Caco-2 (cell line): ENCODE measurements at regions not wholly inside any gene's neighbourhood (a gene's known extent, or its start where the extent isn't known, plus 50 kb on each side); places are given as distances from the start of the nearest gene placed in this dataset.

ENCODE experiments used
- BruUV-seq: library from RNA; stranded (reverse); fragments of 400-500 nt; replicated peaks from 2 replicates; lab custom pipeline; 2021; lab: Mats Ljungman, UMichigan
- CTCF ChIA-PET: fragments of 300-600 bp; sonication (Branson Sonifier 250); formaldehyde crosslinking; loops from one replicate; lab custom pipeline; 2022; ENCODE audit warnings: antibody characterized with exemption; lab: Charles Lee
- POLR2A ChIA-PET: fragments of 300-600 bp; sonication (Branson Sonifier 250); formaldehyde crosslinking; loops from one replicate; lab custom pipeline; 2022; ENCODE audit warnings: antibody characterized with exemption; lab: Charles Lee
- DNase-seq, 2 experiments: peaks; one replicate each; pipeline versions ENCODE4 v3.0.0 to v3.0.0-alpha.2; 2020 to 2022
- H3K27me3 ChIP-seq: replicated peaks from 2 replicates; pipeline ENCODE4 v1.6.0; 2011; ENCODE audit warnings: low read length; ENCODE audit not compliant: control insufficient read depth, insufficient read depth
- H3K36me3 ChIP-seq: 2 replicates; pipeline ENCODE4 v1.5.1; 2011; ENCODE audit warnings: low read length; ENCODE audit not compliant: control insufficient read depth, insufficient read depth
- H3K4me1 ChIP-seq: fragments of 250-450 bp; sonication (Bioruptor Pico); 2 replicates; pipeline ENCODE4 v1.5.1; 2020; ENCODE audit warnings: mild to moderate bottlenecking
- H3K4me3 ChIP-seq: 2 replicates; pipeline ENCODE4 v1.5.1; 2011; ENCODE audit warnings: low read depth, mild to moderate bottlenecking, control low read depth, low read length
- H3K9me3 ChIP-seq: fragments of 250-450 bp; sonication (Bioruptor Pico); 2 replicates; pipeline ENCODE4 v1.5.1; 2020; ENCODE audit warnings: mild to moderate bottlenecking, moderate library complexity
- H3K27ac Mint-ChIP-seq: one replicate; pipeline ENCODE4 v1.8.0; 2022; ENCODE audit warnings: mixed read lengths; ENCODE audit not compliant: unreplicated experiment
- H3K27me3 Mint-ChIP-seq: one replicate; pipeline ENCODE4 v1.8.0; 2022; ENCODE audit warnings: mixed read lengths; ENCODE audit not compliant: insufficient read depth, unreplicated experiment
- H3K36me3 Mint-ChIP-seq: one replicate; pipeline ENCODE4 v1.8.0; 2022; ENCODE audit warnings: mild to moderate bottlenecking, mixed read lengths; ENCODE audit not compliant: insufficient read depth, unreplicated experiment
- H3K4me1 Mint-ChIP-seq: one replicate; pipeline ENCODE4 v1.8.0; 2022; ENCODE audit warnings: low read depth, mixed read lengths; ENCODE audit not compliant: unreplicated experiment
- H3K4me3 Mint-ChIP-seq: one replicate; pipeline ENCODE4 v1.8.0; 2022; ENCODE audit warnings: mild to moderate bottlenecking, moderate library complexity, mixed read lengths; ENCODE audit not compliant: unreplicated experiment
- H3K9me3 Mint-ChIP-seq: one replicate; pipeline ENCODE4 v1.8.0; 2022; ENCODE audit warnings: mixed read lengths; ENCODE audit not compliant: unreplicated experiment
- CTCF ChIP-seq, 2 experiments: fragments of 200-600 bp in 1 of 2; IDR thresholded peaks; 1 replicate in 1 of 2; 2 replicates in 1 of 2; pipeline versions ENCODE4 v1.5.1 to v1.8.0; 2011 to 2022; ENCODE audit warnings: antibody characterized with exemption in 1 of 2, control low read depth in 1 of 2, inconsistent platforms in 1 of 2, low read depth in 1 of 2, low read length in 1 of 2, mild to moderate bottlenecking in 1 of 2, moderate library complexity in 1 of 2; ENCODE audit not compliant: insufficient read depth in 1 of 2, severe bottlenecking in 1 of 2, unreplicated experiment in 1 of 2
- intact Hi-C: fragments of 100-400 bp; cut with micrococcal nuclease; formaldehyde crosslinking; loops from one replicate; pipeline ENCODE4 v1.10.0; 2022; ENCODE audit not compliant: unreplicated experiment

DNA sequence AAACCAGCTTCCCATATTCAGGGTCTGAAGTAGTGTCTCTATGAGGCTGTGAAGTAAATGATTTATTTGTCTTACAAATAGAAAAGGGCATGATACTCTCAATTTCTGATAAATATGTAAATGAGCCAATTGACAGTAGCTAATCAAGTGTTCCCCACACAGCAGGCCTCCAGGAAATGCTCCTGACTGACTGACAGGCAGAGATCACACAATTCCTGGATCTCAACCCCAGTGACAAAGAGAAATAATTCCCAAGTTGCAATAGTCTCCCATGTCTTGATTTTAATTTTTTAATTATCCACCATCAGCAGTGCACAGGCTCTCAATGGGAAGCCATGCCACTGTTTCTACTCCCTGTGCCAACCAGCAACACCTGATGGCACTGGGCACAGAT, 390.4 kb downstream of the SOX11 start:
- Histone ChIP-seq H3K36me3 (no peaks in the 10 kb centered on the region), H3K4me1 (no peaks in the 10 kb centered on the region), H3K4me3 (no peak overlapping the region), H3K9me3 (0 out of 2 replicates have a peak, but pooled peaks cover 4% of the 10 kb centered on the region), H3K27me3 (no peaks in the 10 kb centered on the region)
- DNase-seq = no peak
- H3K27ac Mint-ChIP-seq = no peak overlapping the region
- no peaks in the 10 kb centered on the region for H3K4me1 Mint-ChIP-seq
- POLR2A ChIA-PET = no interaction called here
- no peak overlapping the region for H3K4me3 Mint-ChIP-seq
- no peaks in the 10 kb centered on the region for H3K36me3 Mint-ChIP-seq
- H3K9me3 Mint-ChIP-seq = peaks cover 15% of the 10 kb centered on the region
- TF ChIP-seq CTCF (IDR thresholded peaks at IDR 0.05; ENCODE audit: insufficient read depth in 1 of 2, low read depth in 1 of 2, low read length in 1 of 2, severe bottlenecking in 1 of 2, unreplicated experiment in 1 of 2) = no peak
- intact Hi-C loops = no loop called here
- BruUV-seq = no TSS peak
- CTCF ChIA-PET = no interaction called here
- H3K27me3 Mint-ChIP-seq = no peaks in the 10 kb centered on the region

GRCh38 chr2:6083136-6083535, 391.0 kb downstream of the SOX11 start:
- Mint-ChIP-seq H3K9me3 (peaks cover 20% of the 10 kb centered on the region), H3K4me1 (no peaks in the 10 kb centered on the region), H3K27ac (no peak overlapping the region), H3K4me3 (no peak overlapping the region), H3K27me3 (no peaks in the 10 kb centered on the region), H3K36me3 (no peaks in the 10 kb centered on the region)
- no peaks in the 10 kb centered on the region for H3K27me3 ChIP-seq
- no peak overlapping the region for H3K4me3 ChIP-seq
- ChIA-PET CTCF (no interaction called here), POLR2A (no interaction called here)
- H3K36me3 ChIP-seq = no peaks in the 10 kb centered on the region
- no peak for TF ChIP-seq CTCF (IDR thresholded peaks at IDR 0.05; ENCODE audit: insufficient read depth in 1 of 2, low read depth in 1 of 2, low read length in 1 of 2, severe bottlenecking in 1 of 2, unreplicated experiment in 1 of 2)
- BruUV-seq = no TSS peak
- intact Hi-C loops = no loop called here
- no peak for DNase-seq
- 0 out of 2 replicates have a peak, but pooled peaks cover 4% of the 10 kb centered on the region for H3K9me3 ChIP-seq
- H3K4me1 ChIP-seq = no peaks in the 10 kb centered on the region

DNA sequence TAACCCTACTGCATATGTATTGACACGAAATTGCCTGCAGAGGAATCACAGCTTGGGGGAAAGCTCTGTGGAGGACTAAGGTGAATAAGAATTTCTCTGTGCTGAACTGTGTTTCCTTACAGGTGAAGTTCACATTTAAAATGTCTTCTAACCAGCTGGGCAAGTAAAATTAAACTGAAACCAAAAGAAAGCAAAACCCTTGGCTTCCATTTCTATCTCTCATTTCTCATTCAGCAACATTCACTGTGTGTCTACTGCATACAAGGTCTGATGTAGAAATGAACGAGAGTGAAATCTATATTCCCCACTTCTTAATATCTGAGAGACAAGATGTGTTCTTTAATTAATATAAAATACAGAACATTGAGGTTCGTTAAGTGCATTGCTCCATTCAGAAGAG, 397.3 kb downstream of the SOX11 start:
- Mint-ChIP-seq H3K27ac (no peak overlapping the region), H3K4me1 (no peaks in the 10 kb centered on the region), H3K27me3 (no peaks in the 10 kb centered on the region), H3K4me3 (no peak overlapping the region), H3K9me3 (peaks cover 34% of the 10 kb centered on the region), H3K36me3 (no peaks in the 10 kb centered on the region)
- TF ChIP-seq CTCF (IDR thresholded peaks at IDR 0.05; ENCODE audit: insufficient read depth in 1 of 2, low read depth in 1 of 2, low read length in 1 of 2, severe bottlenecking in 1 of 2, unreplicated experiment in 1 of 2) = no peak
- no peak overlapping the region for H3K4me3 ChIP-seq
- 0 out of 2 replicates have a peak, but pooled peaks cover under 1% of the 10 kb centered on the region for H3K9me3 ChIP-seq
- no peaks in the 10 kb centered on the region for H3K27me3 ChIP-seq
- intact Hi-C loops = no loop called here
- ChIA-PET CTCF (no interaction called here), POLR2A (no interaction called here)
- BruUV-seq = no TSS peak
- no peak for DNase-seq
- H3K36me3 ChIP-seq = no peaks in the 10 kb centered on the region
- H3K4me1 ChIP-seq = no peaks in the 10 kb centered on the region
